HEK293T (cell line): ENCODE measurements at regions not wholly inside any gene's neighbourhood (a gene's known extent, or its start where the extent isn't known, plus 50 kb on each side); places are given as distances from the start of the nearest gene placed in this dataset.

ENCODE experiments used
- ARNT ChIP-seq: fragments of 450-650 bp; IDR thresholded peaks from 2 replicates; pipeline ENCODE4 v1.6.1; 2017; ENCODE audit warnings: mild to moderate bottlenecking
- BHLHE40 ChIP-seq: fragments of 450-650 bp; IDR thresholded peaks from 2 replicates; pipeline ENCODE4 v1.6.1; 2016; ENCODE audit warnings: mild to moderate bottlenecking, moderate library complexity, borderline replicate concordance
- ELF4 ChIP-seq: fragments of 450-650 bp; IDR thresholded peaks from 2 replicates; pipeline ENCODE4 v1.6.1; 2017; ENCODE audit warnings: antibody characterized with exemption
- FOXA1 ChIP-seq: fragments of 450-650 bp; IDR thresholded peaks from 2 replicates; pipeline ENCODE4 v1.6.1; 2016; ENCODE audit warnings: mild to moderate bottlenecking
- FOXM1 ChIP-seq: fragments of 450-650 bp; IDR thresholded peaks from 2 replicates; pipeline ENCODE4 v1.6.1; 2017; ENCODE audit warnings: mild to moderate bottlenecking, borderline replicate concordance
- L3MBTL2 ChIP-seq: fragments of 450-650 bp; conservative IDR thresholded peaks from 2 replicates; pipeline ENCODE4 v1.6.1; 2016; ENCODE audit warnings: mild to moderate bottlenecking
- ZNF384 ChIP-seq: fragments of 450-650 bp; IDR thresholded peaks from 2 replicates; pipeline ENCODE4 v1.6.1; 2016

- TF ChIP-seq ZNF384 (no peak), FOXA1 (no peak), L3MBTL2 (no peak), FOXM1 (no peak), BHLHE40 (no peak), ELF4 (no peak), ARNT (no peak)
Observed at GRCh38 chr7:25598765-25599164, 370.5 kb upstream of the NPVF start.
